SU-DHL-6 (cell line): ENCODE measurements at regions not wholly inside any gene's neighbourhood (a gene's known extent, or its start where the extent isn't known, plus 50 kb on each side); places are given as distances from the start of the nearest gene placed in this dataset.

ENCODE experiments used
- EZH2phosphoT487 ChIP-seq: fragments of 200-600 bp; sonication (generic), shearing (Covaris generic); conservative IDR thresholded peaks from 2 replicates; pipeline ENCODE4 v1.6.1; 2018; ENCODE audit warnings: mild to moderate bottlenecking, antibody characterized with exemption, low read length, moderate library complexity, mixed read lengths
- TF ChIP-seq, protein P1 (sequence below): fragments of 200-600 bp; sonication (generic); IDR thresholded peaks from one replicate; pipeline ENCODE4 v1.5.1; 2017; ENCODE audit warnings: antibody characterized with exemption, mild to moderate bottlenecking, low read length, moderate library complexity; ENCODE audit not compliant: insufficient read depth, poor library complexity, severe bottlenecking

DNA sequence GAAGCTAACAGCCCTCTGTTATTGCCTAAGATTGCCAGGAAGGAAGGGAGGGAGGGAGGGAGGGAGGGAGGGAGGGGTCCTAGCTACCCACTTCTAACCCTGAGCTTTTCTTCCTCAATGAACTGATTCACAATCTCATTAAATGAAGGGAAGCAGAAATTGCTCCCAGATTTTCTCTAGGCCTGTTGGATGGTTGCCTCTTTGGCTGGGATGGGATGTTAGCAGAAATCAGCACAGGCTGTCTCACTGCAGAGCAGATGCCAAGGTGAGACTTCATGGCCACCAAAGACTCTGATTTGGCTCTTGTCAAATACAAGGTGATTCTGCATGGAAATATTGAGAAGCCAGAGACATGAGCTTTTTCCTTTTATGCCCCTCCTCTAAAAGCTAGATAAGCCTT is 578.6 kb downstream of the ACTL7B start:
- TF ChIP-seq, protein P1, sequence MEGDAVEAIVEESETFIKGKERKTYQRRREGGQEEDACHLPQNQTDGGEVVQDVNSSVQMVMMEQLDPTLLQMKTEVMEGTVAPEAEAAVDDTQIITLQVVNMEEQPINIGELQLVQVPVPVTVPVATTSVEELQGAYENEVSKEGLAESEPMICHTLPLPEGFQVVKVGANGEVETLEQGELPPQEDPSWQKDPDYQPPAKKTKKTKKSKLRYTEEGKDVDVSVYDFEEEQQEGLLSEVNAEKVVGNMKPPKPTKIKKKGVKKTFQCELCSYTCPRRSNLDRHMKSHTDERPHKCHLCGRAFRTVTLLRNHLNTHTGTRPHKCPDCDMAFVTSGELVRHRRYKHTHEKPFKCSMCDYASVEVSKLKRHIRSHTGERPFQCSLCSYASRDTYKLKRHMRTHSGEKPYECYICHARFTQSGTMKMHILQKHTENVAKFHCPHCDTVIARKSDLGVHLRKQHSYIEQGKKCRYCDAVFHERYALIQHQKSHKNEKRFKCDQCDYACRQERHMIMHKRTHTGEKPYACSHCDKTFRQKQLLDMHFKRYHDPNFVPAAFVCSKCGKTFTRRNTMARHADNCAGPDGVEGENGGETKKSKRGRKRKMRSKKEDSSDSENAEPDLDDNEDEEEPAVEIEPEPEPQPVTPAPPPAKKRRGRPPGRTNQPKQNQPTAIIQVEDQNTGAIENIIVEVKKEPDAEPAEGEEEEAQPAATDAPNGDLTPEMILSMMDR: no peak
- no peak for TF ChIP-seq EZH2phosphoT487
